Left ventricle myocardium inferior (tissue), 1 donor: ENCODE measurements at regions not wholly inside any gene's neighbourhood (a gene's known extent, or its start where the extent isn't known, plus 50 kb on each side); places are given as distances from the start of the nearest gene placed in this dataset.

ENCODE experiments used
- DNase-seq: peaks from one replicate; pipeline ENCODE4 v3.0.0-alpha.2; 2020
- H3K27ac ChIP-seq: fragments of 200-600 bp; replicated peaks from 2 replicates; pipeline ENCODE4 v1.8.0; 2021
- H3K27me3 ChIP-seq: fragments of 200-600 bp; 2 replicates; pipeline ENCODE4 v1.8.0; 2021; ENCODE audit warnings: low read depth
- H3K36me3 ChIP-seq: fragments of 200-600 bp; 2 replicates; pipeline ENCODE4 v1.8.0; 2021
- H3K4me1 ChIP-seq: fragments of 200-600 bp; 2 replicates; pipeline ENCODE4 v1.8.0; 2021
- H3K4me3 ChIP-seq: fragments of 200-600 bp; 2 replicates; pipeline ENCODE4 v1.8.0; 2021; ENCODE audit warnings: mild to moderate bottlenecking, moderate library complexity
- H3K9me3 ChIP-seq: fragments of 200-600 bp; replicated peaks from 2 replicates; pipeline ENCODE4 v1.8.0; 2021
- CTCF ChIP-seq: fragments of 200-600 bp; IDR thresholded peaks from 2 replicates; pipeline ENCODE4 v1.8.0; 2021; ENCODE audit warnings: antibody characterized with exemption, mild to moderate bottlenecking, borderline replicate concordance
- intact Hi-C: fragments of 100-400 bp; cut with micrococcal nuclease; formaldehyde crosslinking; loops from one replicate; pipeline ENCODE4 v1.11.0; 2022
- donor health status: DM: no; HTN: yes; CAD: no; lungs with severe emphysema.

GRCh38 chr14:104425171-104425681, 154.3 kb upstream of the C14orf180 start:
- no peak overlapping the region for H3K27ac ChIP-seq
- H3K4me1 ChIP-seq = peaks cover 10% of the 10 kb centered on the region
- peaks cover 17% of the 10 kb centered on the region for H3K27me3 ChIP-seq
- TF ChIP-seq CTCF = no peak
- no peaks in the 10 kb centered on the region for H3K9me3 ChIP-seq
- H3K36me3 ChIP-seq = no peaks in the 10 kb centered on the region
- no peak overlapping the region for H3K4me3 ChIP-seq
- intact Hi-C loops = no loop called here
- no peak for DNase-seq

- Histone ChIP-seq H3K4me3 (no peak overlapping the region), H3K27me3 (peaks cover 17% of the 10 kb centered on the region), H3K9me3 (no peaks in the 10 kb centered on the region), H3K27ac (no peak overlapping the region), H3K4me1 (peaks cover 10% of the 10 kb centered on the region), H3K36me3 (no peaks in the 10 kb centered on the region)
- intact Hi-C loops = no loop called here
- DNase-seq = no peak
- TF ChIP-seq CTCF = no peak
These were observed 153.6 kb upstream of the C14orf180 start for GRCh38 chr14:104425763-104426646.

GRCh38 chr14:104427131-104427851, 152.3 kb upstream of the C14orf180 start:
- DNase-seq = no peak
- intact Hi-C loops = no loop called here
- peaks cover 25% of the 10 kb centered on the region for H3K27me3 ChIP-seq

GRCh38 chr14:104428333-104428851, 151.2 kb upstream of the C14orf180 start:
- no peak for TF ChIP-seq CTCF
- Histone ChIP-seq H3K36me3 (no peaks in the 10 kb centered on the region), H3K9me3 (no peaks in the 10 kb centered on the region), H3K4me1 (peaks cover 10% of the 10 kb centered on the region), H3K4me3 (no peak overlapping the region), H3K27ac (no peak overlapping the region), H3K27me3 (peaks cover 25% of the 10 kb centered on the region)
- DNase-seq = no peak
- intact Hi-C loops = no loop called here

More at GRCh38 chr14:104427131-104427851, 152.3 kb upstream of the C14orf180 start:
- Histone ChIP-seq H3K4me1 (peaks cover 10% of the 10 kb centered on the region), H3K27ac (no peak overlapping the region), H3K9me3 (no peaks in the 10 kb centered on the region), H3K4me3 (no peak overlapping the region), H3K36me3 (no peaks in the 10 kb centered on the region)
- TF ChIP-seq CTCF = no peak

GRCh38 chr14:104428860-104429259, 150.7 kb upstream of the C14orf180 start:
- Histone ChIP-seq H3K4me1 (peaks cover 10% of the 10 kb centered on the region), H3K36me3 (no peaks in the 10 kb centered on the region), H3K27ac (no peak overlapping the region), H3K9me3 (no peaks in the 10 kb centered on the region), H3K4me3 (no peak overlapping the region), H3K27me3 (peaks cover 25% of the 10 kb centered on the region)
- intact Hi-C loops = no loop called here
- no peak for DNase-seq
- no peak for TF ChIP-seq CTCF
